ENCODE measurements at regions not wholly inside any gene's neighbourhood (a gene's known extent, or its start where the extent isn't known, plus 50 kb on each side); places are given as distances from the start of the nearest gene placed in this dataset.
"Not testable (repeated sequence)": the region's sequence is repeated elsewhere in the genome, so short reads cannot be mapped to it uniquely, and the experiment has no call there.

GRCh38 chr16:5222761-5223160 is 125.2 kb upstream of the EEF2KMT start:
- BruUV-seq (replicated peaks), result no TSS peak
- intact Hi-C loops (cut with micrococcal nuclease), result no loop called here
- H3K79me2 ChIP-seq (ENCODE audit: control insufficient read depth, insufficient read depth, low read length), result no peaks in the 10 kb centered on the region
- no peaks in the 10 kb centered on the region for H3K4me1 ChIP-seq (ENCODE audit: control insufficient read depth, extremely low read depth, insufficient read depth, low read length)
- no peak for DNase-seq (ENCODE audit: low read depth, low spot score)
- no peaks in the 10 kb centered on the region for H3K36me3 ChIP-seq (ENCODE audit: control insufficient read depth in 2 of 2, extremely low read depth in 1 of 2, insufficient read depth in 2 of 2, low read length in 2 of 2)
- dilution Hi-C loops (cut with MboI; ENCODE audit: extremely low pct_ligation_motif_present, low sequenced_read_pairs), result no loop called here
- no peaks in the 10 kb centered on the region for H3K9me3 ChIP-seq (replicated peaks; ENCODE audit: control insufficient read depth, insufficient read depth, low read length)
- no peaks in the 10 kb centered on the region for H4K20me1 ChIP-seq (replicated peaks; ENCODE audit: control insufficient read depth, extremely low read depth, insufficient read depth, low read length)
- no peak overlapping the region for H3K4me2 ChIP-seq (ENCODE audit: insufficient read depth, low read length)
- H3K9ac ChIP-seq (replicated peaks; ENCODE audit: extremely low read depth, insufficient read depth, low read length), result no peak overlapping the region
- H2AFZ ChIP-seq (ENCODE audit: low read depth, low read length), result no peak overlapping the region
- no peak overlapping the region for H3K4me3 ChIP-seq (replicated peaks in 1 of 3; ENCODE audit: insufficient read depth in 1 of 3, low read depth in 1 of 3, low read length in 3 of 3)
- no peaks in the 10 kb centered on the region for H3K9me1 ChIP-seq (replicated peaks; ENCODE audit: control insufficient read depth, extremely low read depth, insufficient read depth, low read length)
- H3K27ac ChIP-seq (ENCODE audit: insufficient read depth, low read depth, low read length), result no peak overlapping the region
- FAIRE-seq, result no peak
- ChIA-PET CTCF (no interaction called here), POLR2A (no interaction called here)
- H3K27me3 ChIP-seq (ENCODE audit: control insufficient read depth in 2 of 2, insufficient read depth in 2 of 2, low read length in 2 of 2), result no peaks in the 10 kb centered on the region
- no peak for TF ChIP-seq MYC (IDR thresholded peaks at IDR 0.05; ENCODE audit: low read depth, low read length)
- no peak for TF ChIP-seq POLR2A (IDR thresholded peaks at IDR 0.05; ENCODE audit: low read depth, low read length)
- no peak for TF ChIP-seq GATA2 (IDR thresholded peaks at IDR 0.05; ENCODE audit: insufficient read depth, insufficient read length, low read depth, low read length)
- no peak for TF ChIP-seq CTCF (IDR thresholded peaks at IDR 0.05; ENCODE audit: extremely low read depth in 1 of 2, insufficient read depth in 1 of 2, low read depth in 1 of 2, low read length in 2 of 2)

- H3K36me3 ChIP-seq (ENCODE audit: control insufficient read depth in 2 of 2, extremely low read depth in 1 of 2, insufficient read depth in 2 of 2, low read length in 2 of 2); H2AFZ ChIP-seq (ENCODE audit: low read depth, low read length); BruUV-seq (replicated peaks); H3K27ac ChIP-seq (ENCODE audit: insufficient read depth, low read depth, low read length); H3K4me3 ChIP-seq (replicated peaks in 1 of 3; ENCODE audit: insufficient read depth in 1 of 3, low read depth in 1 of 3, low read length in 3 of 3); CTCF ChIA-PET; dilution Hi-C loops (cut with MboI; ENCODE audit: extremely low pct_ligation_motif_present, low sequenced_read_pairs); H3K79me2 ChIP-seq (ENCODE audit: control insufficient read depth, insufficient read depth, low read length); H3K4me1 ChIP-seq (ENCODE audit: control insufficient read depth, extremely low read depth, insufficient read depth, low read length); H3K9ac ChIP-seq (replicated peaks; ENCODE audit: extremely low read depth, insufficient read depth, low read length); H4K20me1 ChIP-seq (replicated peaks; ENCODE audit: control insufficient read depth, extremely low read depth, insufficient read depth, low read length); H3K4me2 ChIP-seq (ENCODE audit: insufficient read depth, low read length); DNase-seq (ENCODE audit: low read depth, low spot score); H3K9me3 ChIP-seq (replicated peaks; ENCODE audit: control insufficient read depth, insufficient read depth, low read length); FAIRE-seq; intact Hi-C loops (cut with micrococcal nuclease); H3K27me3 ChIP-seq (ENCODE audit: control insufficient read depth in 2 of 2, insufficient read depth in 2 of 2, low read length in 2 of 2); POLR2A ChIA-PET; H3K9me1 ChIP-seq (replicated peaks; ENCODE audit: control insufficient read depth, extremely low read depth, insufficient read depth, low read length): not testable (repeated sequence)
Measured at GRCh38 chr16:5221831-5222230, 124.2 kb upstream of the EEF2KMT start.
